ENCODE measurements at regions not wholly inside any gene's neighbourhood (a gene's known extent, or its start where the extent isn't known, plus 50 kb on each side); places are given as distances from the start of the nearest gene placed in this dataset.

DNA sequence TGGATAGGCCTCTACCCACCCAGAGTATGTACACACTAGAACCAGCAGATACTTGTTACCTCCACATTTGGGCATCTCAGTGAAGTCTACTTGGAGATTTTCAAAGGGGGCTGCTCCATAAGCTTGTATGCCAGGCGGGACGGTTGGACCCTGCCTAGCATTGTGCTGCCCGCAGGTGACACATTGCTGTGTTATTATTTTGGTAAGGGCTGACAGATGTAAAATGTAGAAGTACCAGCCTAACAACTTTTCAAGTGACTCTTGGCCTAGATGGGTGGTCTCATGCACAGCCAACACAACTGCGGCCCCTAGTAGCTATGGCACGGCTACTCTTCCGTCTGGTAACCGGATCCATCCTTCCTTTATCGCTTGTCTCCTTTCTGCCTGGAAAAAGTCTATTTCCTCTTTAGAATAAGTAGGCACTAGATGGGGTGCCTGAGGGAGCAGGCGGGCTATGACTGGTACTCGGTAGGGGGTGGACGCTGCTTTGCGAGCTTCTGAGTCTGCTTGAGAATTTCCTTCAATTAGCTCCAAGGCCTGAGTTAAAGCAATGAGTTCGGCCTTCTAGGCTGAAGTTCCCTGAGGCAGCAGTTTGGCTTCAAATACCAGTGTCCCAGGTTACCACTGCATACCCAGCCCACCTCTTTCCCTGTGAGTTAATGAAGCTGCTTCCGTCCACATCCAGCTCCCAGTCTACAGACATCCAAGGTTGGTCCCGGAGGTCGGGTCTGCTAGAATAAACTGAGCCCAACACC, 405.3 kb downstream of the TGFB2 start:
- TF ChIP-seq POLR2A (IDR thresholded peaks at IDR 0.05) (no peak), POLR2AphosphoS5 (IDR thresholded peaks at IDR 0.05) (no peak)
- TF ChIP-seq, protein P1, sequence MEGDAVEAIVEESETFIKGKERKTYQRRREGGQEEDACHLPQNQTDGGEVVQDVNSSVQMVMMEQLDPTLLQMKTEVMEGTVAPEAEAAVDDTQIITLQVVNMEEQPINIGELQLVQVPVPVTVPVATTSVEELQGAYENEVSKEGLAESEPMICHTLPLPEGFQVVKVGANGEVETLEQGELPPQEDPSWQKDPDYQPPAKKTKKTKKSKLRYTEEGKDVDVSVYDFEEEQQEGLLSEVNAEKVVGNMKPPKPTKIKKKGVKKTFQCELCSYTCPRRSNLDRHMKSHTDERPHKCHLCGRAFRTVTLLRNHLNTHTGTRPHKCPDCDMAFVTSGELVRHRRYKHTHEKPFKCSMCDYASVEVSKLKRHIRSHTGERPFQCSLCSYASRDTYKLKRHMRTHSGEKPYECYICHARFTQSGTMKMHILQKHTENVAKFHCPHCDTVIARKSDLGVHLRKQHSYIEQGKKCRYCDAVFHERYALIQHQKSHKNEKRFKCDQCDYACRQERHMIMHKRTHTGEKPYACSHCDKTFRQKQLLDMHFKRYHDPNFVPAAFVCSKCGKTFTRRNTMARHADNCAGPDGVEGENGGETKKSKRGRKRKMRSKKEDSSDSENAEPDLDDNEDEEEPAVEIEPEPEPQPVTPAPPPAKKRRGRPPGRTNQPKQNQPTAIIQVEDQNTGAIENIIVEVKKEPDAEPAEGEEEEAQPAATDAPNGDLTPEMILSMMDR (IDR thresholded peaks at IDR 0.05 in 8 of 11, conservative IDR thresholded peaks at IDR 0.05 in 3 of 11), result no peak
